Left forelimb (tissue), 1 donor: ENCODE measurements at regions not wholly inside any gene's neighbourhood (a gene's known extent, or its start where the extent isn't known, plus 50 kb on each side); places are given as distances from the start of the nearest gene placed in this dataset.
"Not testable (repeated sequence)": the region's sequence is repeated elsewhere in the genome, so short reads cannot be mapped to it uniquely, and the experiment has no call there.

Experiments
- DNase-seq: peaks from one replicate; pipeline ENCODE4 v3.0.0-alpha.2; 2018; ENCODE audit warnings: low spot score

DNA sequence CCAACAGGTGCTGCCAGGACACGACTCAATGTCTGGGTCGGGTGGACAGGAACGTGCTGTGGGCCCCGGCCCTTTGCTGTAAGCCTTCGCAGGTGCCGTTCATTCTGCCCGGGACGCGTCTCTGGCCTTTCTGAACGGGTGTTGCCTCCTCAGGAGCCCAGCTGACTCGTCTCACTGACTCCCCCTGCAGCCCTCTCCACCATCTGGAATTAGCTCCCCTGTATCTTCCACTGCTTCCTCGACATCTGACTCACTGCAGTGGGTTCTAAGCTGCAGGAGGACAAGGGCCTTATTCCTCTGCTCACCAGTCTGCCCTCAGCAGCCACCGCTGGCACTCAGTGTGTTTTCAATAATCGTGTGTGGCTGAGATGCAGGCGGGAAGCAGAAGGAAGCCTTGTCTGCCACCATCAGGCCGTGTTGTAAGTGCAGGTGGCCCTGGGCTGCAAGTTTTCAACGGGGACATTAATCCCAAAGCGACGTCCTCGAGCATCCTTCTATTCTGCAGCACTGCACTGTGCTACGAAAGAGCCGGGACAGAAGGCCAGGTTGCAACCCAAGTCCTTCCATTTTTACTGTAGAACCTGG lies 256.2 kb downstream of the FOXL1 start:
- DNase-seq = no peak

DNA sequence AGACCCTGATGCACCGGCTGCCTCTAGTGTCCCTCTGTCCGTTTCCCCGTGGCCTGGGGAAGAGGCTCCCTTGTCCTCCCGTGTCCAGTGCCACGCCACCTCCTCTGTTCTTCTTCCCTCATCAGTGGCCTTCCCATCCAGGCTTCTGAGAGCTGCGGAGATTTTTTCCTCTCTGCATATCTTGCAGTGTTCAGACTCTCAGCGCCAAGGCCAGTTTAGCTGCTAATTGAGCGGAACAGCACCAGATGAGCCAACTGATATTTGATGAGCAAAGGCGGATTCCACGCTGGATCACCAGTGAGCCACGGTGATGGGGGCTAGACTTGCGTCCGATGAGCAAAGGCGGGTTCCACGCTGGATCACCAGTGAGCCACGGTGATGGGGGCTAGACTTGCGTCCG lies 257.6 kb downstream of the FOXL1 start:
- DNase-seq = no peak

DNA sequence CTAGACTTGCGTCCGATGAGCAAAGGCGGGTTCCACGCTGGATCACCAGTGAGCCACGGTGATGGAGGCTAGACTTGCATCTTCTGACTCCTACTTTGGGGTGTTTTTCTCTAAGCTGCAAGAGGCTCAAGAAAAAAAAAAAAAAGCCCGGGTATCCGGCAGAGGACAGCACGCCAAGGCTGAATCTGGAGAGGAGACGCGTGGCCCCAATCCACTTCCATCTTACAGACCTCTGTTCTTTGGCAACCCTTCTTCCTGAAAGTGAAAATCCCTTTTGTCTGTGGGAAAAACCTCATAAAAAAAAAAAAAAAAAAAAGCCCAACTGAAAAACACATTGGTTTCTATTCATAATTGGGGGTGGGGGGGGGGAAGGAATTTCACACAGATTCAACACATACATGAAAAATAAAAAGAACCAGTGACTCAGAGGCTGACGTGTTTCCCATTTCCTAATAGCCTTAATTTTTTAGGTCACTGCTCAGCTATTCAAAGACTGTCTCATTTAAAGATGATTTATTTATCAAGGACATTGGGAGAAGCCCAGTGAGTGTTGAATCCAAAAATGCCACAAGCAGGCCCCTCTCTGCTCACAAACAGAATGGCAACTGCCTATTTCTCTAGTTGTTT lies 258.3 kb downstream of the FOXL1 start:
- no peak for DNase-seq

DNA sequence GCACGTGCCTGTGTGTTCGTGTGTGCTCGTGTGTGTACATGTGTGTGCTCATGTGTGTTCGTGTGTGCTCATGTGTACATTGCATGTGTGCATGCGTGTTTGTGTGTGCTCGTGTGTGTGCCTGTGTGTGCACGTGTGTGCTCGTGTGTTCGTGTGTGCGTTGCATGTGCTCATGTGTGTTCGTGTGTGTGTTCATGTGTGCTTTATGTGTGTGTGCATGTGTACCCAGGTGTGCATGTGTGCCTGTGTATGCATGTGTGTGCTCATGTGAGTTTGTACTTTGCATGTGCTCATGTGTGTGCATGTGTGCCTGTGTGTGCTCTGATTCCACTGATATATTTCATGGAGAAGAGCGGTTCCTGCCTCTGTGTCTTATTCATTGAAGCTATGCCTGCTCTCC lies 265.5 kb downstream of the FOXL1 start:
- DNase-seq = no peak

DNA sequence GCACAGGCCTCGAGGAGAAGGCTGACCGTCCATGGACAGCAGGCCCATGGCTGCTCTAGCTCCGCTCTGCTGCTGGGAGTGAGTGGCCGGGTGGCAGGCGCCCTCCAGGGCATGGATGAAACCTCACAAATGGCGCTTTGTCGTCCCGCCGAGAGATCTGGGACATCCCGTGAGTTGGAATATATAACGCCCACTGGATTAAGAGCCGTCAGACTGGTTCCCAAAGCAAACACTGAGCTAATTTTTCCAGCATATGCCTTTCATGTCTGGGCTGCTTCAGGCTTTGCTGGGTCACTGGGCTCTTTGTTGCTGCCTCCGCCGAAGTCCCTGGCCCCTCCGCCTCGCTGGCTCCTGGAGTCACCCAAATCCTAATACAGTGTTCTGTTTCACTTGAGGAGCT lies 266.3 kb downstream of the FOXL1 start:
- DNase-seq = no peak

DNA sequence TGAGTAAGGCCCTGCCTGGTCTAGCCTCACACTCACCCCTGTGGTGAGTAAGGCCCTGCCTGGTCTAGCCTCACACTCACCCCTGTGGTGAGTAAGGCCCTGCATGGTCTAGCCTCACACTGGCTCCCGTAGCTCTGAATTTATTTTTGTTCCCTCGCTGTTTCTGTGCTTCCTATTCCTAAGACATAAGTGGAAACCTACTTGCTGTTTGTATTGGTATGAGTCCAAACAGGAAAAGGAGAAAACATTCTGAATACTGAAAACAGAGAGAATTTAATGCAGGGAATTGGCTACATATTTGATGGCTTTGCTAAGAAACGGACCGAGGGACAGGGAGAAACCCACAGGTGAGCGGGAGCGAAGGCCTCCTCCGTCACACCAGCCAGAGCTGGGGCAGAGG lies 267.8 kb downstream of the FOXL1 start:
- no peak for DNase-seq

DNA sequence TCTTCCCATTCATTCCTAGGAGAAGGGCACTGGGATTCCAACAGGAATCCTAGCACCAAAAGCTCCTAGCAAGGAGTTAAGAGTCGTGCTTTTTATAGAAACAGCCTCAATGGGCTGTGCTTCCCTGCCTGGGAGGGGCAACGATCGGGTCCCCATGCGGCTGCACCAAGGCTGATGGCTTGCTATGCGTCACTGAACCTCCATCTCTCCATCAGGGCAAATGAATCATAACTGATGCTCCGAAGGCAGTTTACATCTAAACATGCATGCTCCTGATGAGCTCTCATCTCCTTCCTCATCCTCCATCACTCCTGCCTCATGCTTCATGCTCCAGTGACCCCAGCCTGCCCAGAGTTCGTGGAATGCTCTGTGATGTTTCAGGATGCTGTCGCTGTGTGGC lies 270.5 kb downstream of the FOXL1 start:
- DNase-seq = no peak

DNA sequence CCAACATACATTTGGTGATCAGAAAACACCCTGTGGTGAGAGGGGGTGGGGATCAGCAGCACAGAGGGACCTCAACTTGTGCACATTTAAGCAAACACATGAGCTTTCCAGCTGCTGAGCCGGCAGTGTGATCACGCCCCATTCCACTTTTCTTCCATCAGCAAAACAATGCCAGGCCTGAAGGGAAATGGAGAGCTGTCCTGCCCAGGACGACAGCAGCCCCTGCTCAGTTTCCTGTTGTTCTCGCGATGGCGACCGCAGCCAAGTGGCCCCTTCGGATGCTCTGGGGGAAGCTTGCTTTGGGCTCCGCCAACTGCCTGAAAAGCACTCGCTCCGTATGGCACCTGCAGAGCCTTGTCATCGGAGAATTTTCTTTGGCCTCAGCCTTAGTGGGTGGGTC lies 272.3 kb downstream of the FOXL1 start:
- no peak for DNase-seq

DNA sequence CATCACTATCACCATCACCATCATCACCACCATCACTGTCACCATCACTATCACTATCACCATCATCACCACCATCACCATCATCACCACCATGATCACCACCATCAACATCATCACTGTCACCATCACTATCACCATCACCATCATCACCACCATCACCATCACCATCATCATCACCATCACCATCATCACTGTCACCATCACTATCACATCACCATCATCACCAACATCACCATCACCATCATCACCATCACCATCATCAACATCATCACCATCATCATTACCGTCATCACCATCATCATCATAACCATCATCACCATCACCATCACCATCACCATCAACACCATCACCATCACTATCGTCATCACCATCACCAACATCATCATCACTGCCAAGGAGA lies 273.8 kb downstream of the FOXL1 start:
- no peak for DNase-seq

DNA sequence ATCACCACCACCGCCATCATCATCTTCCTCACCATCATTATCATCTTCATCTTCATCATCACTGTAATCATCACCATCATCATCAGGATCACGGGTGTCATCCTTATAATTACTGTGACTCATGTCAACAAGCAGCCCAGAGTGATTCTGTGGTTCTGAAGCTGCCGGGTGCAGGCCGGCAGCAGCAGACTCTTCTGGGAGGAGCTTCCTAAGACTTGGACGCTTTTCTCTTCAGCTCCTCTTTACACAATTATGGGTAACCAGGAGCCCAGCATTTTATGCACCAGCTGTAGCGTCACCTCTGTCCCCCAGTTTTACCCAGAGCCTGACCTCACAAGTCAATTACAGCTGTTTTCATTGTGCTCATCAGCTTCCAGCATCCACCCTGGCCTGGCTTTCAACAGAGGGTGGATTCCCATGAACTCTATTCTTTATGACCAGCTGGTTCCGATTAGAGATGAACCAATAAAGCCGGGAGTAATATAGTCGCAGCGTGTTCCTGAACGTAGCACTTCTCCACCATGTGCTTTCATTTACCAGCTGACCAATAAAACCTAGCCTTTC lies 275.8 kb downstream of the FOXL1 start:
- no peak for DNase-seq

DNA sequence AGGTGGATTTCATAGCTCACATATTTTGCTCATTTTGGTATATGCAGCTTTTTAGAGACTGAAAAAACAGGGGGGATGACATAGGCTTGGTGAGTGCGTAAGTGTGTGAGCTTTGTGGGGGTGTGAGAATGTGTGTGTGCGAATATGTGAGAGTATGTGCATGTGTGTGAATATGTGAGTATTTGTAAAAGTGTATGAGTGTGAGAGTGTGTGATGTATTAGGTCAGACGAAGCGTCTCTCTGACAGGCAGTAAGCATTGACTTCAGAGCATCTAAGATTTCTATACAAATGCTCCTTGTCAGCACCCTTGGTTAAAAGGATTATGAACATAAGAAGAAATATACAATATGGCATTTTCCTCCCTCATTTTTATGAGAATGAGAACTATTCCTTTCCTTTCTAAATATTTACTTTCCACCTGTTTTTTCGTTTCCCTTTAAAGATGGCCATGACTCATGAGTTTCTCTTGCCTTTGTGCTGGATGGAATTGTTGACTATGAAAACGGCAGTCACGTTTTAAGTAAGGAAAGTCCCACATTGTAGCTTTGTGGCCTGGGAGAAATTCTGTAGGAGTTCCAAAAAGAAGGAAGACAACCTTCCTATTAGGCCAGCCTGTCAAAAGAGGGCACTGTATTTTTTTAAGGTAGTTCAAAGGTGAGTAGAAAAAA lies 276.4 kb downstream of the FOXL1 start:
- DNase-seq = no peak

DNA sequence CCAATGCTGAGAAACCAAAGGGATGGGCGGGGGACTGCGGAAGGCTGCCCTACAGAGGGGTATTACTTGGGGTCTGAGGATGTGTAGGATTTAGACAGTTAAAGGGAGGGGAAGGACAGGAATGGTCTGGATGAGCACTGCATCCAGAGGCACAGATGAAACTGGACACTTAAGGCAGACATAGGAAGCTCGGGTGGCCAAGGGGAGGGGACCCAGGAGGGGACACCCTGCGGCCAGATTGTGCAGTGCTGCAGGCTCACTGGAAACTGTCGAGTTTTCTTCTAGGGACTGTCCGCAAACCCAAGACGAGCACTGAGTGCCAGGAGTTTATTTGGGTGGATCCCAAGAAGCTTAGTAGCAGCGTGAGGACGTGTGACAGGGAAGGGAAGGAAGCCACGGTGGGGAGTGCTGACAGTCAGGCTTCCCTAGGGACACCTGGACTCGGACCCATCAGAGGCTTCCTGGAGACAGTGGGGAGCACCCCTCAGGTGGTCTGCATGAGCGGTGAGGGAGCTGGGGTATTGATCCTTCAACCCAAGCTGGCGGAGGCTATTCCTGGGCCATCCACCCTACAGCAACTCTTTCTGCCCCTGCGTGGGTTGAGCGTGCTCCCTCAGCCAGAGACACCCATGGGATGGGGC lies 278.7 kb downstream of the FOXL1 start:
- no peak for DNase-seq

DNA sequence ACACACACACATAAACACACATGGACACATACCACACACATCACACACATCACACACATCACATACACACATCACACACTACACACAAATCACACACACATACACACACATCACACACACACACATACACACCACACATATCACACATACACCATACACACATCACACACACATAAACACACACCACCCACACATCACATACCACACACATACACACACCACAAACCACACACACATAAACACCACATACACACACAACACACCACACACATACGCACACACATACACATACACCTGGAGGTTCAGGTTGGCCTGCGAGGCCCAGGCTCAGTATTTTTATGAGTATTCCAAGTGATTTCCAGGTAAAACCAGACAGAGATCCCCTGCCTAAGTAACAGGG lies 279.5 kb downstream of the FOXL1 start:
- no peak for DNase-seq

DNA sequence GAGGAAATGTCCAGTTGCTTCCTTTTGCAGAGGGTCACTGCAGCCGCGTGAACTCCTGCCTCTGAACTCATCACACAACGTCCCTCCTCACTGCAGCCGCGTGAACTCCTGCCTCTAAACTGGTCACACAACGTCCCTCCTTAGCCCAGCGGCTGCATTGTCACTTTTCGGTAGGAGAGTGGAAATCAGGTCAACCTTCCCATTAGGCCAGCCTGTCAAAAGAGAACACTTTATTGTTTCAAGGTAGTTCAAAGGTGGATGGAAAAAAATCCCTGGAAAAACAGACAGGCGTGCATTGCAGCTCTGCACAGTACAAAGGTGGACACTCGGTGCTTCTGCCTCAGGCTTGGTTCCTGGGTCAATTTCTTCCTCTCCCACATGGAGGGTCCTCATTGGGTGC lies 280.2 kb downstream of the FOXL1 start:
- DNase-seq = no peak

DNA sequence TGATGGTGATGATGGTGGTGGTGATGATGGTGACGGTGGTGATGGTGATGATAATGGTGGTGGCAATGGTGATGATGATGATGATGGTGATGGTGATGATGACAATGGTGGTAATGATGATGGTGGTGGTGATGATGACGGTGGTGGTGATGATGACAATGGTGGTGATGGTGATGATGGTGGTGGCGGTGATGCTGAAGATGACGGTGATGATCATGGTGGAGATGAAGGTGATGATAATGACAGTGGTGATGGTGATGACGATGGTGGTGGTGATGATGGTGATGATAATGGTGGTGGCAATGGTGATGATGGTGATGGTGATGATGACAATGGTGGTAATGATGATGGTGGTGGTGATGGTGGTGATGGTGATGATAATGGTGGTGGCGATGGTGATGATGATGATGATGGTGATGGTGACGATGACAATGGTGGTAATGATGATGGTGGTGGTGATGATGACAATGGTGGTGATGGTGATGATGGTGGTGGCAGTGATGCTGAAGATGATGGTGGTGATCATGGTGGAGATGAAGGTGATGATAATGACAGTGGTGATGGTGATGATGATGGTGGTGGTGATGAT lies 283.0 kb downstream of the FOXL1 start:
- DNase-seq = not testable (repeated sequence)

DNA sequence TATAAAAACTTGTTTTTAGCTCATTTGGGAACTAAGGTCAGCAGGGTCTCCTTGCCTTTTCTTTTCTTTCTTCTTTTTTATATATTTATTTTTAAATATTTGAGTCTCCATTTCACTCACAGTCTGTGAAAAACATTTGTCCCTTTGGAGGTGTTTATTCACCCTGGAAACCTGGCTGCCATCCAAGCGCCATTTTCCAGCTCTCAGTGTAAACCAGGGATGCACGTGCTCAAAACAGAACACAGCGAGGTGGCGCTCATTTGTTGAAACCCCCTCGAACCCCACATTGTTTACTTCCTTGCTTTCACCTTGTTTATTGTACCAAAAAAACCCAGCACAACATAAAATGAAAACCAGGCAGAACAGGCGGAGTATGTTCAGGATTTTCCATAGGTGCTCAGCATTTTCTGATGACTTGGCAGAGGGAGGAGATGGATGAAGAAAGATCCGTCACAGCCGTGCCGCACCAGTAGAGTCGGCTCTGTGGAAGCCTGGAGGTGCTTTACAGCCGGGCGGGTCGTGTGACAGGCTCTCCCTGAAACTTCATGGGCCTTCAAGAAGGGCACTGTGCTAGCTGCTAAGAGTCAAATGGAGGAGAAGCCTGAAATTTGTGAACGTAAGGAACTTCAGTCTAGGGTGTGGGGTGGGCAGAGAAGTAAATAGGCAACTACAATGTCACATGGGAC lies 284.4 kb downstream of the FOXL1 start:
- DNase-seq = no peak

DNA sequence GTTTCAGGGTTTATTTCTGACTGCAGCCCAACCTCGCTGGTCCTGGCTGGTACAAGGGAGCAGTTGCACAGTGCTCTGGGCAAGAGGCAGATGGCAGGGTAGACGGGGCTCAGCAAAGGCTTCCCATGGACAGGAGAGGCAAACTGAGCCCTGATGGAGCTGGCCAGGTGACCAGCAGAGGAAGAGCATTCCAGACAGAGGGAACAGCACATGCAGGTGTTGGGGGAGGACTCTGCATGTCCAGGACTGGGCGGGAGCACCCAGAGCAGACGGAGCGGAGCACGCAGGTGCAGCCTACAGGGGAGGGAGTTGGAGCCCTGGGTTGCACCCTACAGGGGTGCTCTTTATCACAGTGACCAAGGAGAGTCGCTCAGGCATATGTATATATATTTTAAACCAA lies 285.3 kb downstream of the FOXL1 start:
- no peak for DNase-seq

DNA sequence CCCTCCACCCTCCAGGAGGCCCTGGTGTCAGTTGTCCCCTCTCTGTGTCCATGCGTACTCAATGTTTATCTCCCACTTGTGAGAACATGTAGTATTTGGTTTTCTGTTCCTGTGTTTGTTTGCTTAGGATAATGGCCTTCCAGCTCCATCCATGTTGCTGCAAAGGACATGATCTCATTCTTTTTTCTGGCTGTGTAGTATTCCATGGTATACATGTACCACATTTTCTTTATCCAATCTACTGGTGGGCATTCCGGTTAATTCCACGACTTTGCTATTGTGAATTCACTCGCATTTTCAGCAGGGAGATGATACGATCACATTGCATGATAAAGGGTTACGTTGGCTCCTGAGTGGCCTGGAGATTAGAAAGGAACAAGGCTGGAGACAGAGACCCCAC lies 286.2 kb downstream of the FOXL1 start:
- no peak for DNase-seq

DNA sequence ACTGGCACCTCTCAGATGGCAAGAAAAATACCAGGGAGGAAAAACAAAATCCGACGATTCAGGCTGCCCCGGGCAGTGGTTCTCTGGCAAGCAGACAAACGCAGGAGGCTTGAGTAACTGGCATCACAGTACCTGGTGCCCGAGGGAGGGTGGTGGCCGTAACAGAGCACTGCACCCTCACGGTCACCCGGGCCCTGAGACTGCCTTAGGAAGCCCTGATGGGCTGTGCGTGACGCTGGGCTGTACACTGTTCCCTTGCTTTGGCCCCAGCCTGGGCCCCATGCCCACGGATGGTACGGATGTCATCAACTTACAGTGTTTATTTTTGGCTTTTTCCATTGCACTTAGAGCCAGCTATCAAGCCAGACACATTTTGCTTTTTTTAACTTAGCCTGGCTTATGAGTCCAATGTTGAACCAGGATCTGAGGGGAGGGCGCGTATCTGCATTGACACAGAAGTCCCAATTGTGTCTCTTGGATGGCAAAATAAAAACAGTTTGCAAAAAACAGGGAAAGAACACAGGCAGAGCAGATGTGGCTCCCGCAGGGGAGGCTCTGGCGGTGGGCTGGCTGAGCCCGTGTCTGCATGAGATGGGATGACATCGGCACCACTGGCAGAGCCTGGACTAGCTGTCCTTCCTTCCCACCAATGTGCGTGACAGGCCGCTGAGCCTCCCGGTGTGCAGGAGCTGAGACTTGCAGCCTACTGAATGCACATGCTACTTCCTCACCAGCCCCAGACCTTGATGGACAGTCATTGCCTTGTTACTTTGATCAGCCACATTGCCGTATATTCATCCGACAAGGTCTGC lies 287.7 kb downstream of the FOXL1 start:
- no peak for DNase-seq

DNA sequence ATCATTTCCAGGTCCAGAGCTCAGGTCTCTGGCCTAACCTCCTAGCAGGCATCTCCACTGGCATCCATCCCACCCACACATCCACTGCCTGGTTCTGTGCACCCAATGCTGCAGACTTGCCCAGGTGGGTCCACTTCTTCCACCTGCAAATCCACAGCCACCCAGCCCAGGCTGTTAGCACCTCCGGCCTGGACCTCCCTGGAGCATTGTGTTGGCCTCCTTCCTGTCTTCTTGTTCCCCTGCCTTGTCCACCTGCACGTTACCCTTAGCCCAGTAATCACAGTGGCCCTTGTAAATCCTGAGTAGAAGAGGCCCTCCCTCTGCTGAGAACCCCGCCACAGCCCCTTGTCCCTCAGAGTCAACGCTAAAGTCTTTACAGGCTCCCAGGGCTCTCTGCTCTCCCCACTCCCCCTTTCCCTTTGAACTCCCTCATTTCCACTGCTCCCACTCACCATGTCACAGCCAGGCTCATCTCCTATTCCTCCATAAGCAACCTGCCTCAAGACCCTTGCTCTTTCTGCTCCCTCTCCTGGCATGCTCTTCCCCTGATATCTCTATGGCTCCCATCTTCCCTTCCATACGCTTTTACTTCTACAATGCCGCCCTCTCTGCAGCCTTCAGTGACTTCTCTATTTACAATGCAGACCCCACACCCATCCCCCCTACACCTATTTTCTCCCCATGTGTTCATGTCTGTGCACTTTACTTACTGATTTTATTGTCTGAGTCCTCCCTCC lies 288.8 kb downstream of the FOXL1 start:
- no peak for DNase-seq
